NB4 (cell line): ENCODE measurements at regions not wholly inside any gene's neighbourhood (a gene's known extent, or its start where the extent isn't known, plus 50 kb on each side); places are given as distances from the start of the nearest gene placed in this dataset.

Source experiments
- DNase-seq: peaks from one replicate; pipeline ENCODE4 v3.0.0; 2010; ENCODE audit warnings: low read depth
- H3K4me3 ChIP-seq: one replicate; pipeline ENCODE4 v1.5.1; 2011; ENCODE audit warnings: mild to moderate bottlenecking, low read depth, low read length, moderate library complexity
- MYC ChIP-seq: IDR thresholded peaks from 2 replicates; pipeline ENCODE4 v1.6.1; 2011; ENCODE audit warnings: low read depth, low read length
- POLR2A ChIP-seq: IDR thresholded peaks from 2 replicates; pipeline ENCODE4 v1.6.1; 2011; ENCODE audit warnings: mild to moderate bottlenecking; ENCODE audit not compliant: insufficient read length; ENCODE audit errors: extremely low read depth
- TF ChIP-seq, protein P1 (sequence below): IDR thresholded peaks from 2 replicates; pipeline ENCODE4 v1.6.1; 2011; ENCODE audit warnings: low read depth, low read length
- TF ChIP-seq, protein P2 (sequence below): IDR thresholded peaks from one replicate; pipeline ENCODE4 v1.5.1; 2012; ENCODE audit warnings: low read depth, low read length

DNA sequence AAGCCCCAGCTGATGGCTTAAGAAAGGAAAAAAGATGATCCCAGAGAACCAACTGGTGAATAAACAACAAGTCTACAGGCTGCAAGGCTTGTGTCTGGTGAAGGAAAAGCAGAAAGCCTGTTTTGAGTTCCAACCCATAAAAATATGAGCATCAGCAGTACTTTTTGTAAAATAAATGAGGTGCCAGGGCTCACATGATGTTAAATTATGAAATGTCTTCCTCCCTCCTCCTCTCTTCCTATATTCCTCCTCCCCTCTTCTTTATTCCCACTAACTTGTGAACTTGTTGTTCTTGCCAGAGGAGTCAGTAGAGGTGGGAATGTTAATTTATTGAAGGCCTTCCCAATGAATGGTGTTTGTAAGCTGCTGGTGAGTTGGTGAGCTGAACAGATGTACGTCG, 212.2 kb upstream of the CDH11 start:
- no peak for DNase-seq
- TF ChIP-seq MYC, result no peak
- TF ChIP-seq, protein P1, sequence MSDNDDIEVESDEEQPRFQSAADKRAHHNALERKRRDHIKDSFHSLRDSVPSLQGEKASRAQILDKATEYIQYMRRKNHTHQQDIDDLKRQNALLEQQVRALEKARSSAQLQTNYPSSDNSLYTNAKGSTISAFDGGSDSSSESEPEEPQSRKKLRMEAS, result no peak
- TF ChIP-seq POLR2A, result no peak
- TF ChIP-seq, protein P2, sequence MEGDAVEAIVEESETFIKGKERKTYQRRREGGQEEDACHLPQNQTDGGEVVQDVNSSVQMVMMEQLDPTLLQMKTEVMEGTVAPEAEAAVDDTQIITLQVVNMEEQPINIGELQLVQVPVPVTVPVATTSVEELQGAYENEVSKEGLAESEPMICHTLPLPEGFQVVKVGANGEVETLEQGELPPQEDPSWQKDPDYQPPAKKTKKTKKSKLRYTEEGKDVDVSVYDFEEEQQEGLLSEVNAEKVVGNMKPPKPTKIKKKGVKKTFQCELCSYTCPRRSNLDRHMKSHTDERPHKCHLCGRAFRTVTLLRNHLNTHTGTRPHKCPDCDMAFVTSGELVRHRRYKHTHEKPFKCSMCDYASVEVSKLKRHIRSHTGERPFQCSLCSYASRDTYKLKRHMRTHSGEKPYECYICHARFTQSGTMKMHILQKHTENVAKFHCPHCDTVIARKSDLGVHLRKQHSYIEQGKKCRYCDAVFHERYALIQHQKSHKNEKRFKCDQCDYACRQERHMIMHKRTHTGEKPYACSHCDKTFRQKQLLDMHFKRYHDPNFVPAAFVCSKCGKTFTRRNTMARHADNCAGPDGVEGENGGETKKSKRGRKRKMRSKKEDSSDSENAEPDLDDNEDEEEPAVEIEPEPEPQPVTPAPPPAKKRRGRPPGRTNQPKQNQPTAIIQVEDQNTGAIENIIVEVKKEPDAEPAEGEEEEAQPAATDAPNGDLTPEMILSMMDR, result no peak
- H3K4me3 ChIP-seq, result no peak overlapping the region

DNA sequence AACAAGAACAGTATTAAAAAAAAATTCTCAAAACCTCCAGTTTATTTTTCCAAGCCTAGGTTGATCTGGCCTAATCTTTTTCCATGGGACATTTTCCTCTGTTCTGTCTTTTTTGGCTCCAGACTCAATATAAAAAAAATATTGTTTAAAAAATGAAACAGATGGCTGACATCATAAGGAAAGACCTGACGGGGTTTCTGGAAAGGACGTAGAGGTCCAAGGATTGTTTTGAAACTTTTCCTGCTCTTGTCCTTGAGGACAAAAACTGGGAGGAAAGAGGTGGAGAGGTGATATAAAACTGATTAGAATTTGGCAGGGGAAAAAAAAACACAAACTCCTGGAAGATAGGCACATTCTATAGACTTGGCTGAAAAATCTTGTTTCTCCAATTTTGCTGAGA, 211.4 kb upstream of the CDH11 start:
- TF ChIP-seq, protein P1, result no peak
- TF ChIP-seq POLR2A, result no peak
- TF ChIP-seq, protein P2, result no peak
- no peak for TF ChIP-seq MYC
- DNase-seq, result no peak
- H3K4me3 ChIP-seq, result no peak overlapping the region

DNA sequence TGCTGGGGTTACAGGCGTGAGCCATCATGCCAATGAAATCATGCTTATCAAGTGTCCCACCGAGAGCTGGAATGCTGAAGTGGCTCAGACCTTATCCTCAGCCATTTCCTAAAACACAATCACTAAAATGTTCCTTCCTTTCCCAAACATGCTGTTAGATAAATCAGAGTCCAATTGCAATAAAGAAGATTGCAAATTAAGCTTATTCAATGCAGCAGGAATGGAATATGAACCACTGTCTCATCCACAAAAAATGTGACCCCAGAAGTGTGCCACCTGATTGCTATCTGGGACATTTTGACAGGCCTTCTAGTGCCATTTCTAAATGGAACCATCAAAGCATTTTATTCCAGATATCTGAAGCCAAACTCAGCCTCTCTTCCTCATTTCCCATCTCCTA, 205.5 kb upstream of the CDH11 start:
- no peak for TF ChIP-seq POLR2A
- TF ChIP-seq, protein P2, result no peak
- no peak for TF ChIP-seq MYC
- TF ChIP-seq, protein P1, result no peak
- DNase-seq, result no peak
- no peak overlapping the region for H3K4me3 ChIP-seq

DNA sequence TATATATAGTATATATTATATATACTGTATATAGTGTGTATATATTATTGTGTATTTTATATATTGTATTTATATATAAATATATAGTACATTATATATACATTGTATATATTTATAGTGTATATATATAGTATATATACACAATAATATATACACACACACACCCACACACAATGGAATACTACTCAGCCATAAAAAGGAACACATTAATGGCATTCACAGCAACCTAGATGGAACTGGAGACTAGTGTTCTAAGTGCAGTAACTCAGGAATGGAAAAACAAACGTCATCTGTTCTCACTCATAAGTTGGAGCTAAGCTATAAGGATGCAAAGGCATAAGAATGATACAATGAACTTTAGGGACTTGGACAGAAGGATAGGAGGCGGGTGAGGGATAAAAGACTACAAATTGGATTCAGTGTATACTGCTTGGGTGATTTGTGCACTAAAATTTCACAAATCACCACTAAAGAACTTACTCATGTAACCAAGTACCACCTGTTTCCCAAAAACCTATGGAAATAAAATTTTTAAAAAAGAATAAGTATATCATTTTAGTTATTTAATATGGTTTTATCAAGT, 201.9 kb upstream of the CDH11 start:
- peak; percentile 4 for DNase-seq
- TF ChIP-seq, protein P2, result no peak
- no peak for TF ChIP-seq POLR2A
- TF ChIP-seq, protein P1, result no peak
- no peak for TF ChIP-seq MYC

DNA sequence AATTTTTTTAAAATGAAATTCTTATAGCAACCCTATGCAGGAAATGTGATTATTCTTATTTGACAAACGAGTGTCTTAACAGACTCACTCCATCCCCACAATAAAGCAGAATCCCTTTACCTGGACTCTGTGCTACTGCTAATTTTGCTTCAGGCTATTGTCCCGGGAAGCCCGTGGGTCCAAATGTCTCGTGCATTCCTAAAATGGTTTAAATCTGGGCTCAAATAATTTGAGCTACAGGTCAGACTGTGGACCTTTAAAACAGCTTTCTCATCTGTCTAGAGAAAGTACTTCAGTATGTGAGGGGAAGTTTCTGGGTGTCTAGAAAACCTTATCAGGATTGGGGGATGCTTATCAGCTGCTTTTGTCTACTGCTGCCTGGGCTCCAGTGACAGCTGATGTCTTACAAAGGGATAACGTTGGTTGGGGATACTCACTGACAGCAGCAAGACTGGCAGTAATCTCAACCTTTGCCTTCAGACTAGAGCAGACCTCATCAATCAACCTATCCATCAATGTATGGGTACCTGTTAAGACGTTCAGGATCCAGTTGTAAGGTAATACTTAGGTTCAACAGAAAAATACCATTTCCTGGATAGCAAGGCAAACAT, 197.9 kb upstream of the CDH11 start:
- no peak for DNase-seq
- no peak overlapping the region for H3K4me3 ChIP-seq
- TF ChIP-seq, protein P2, result no peak
- TF ChIP-seq POLR2A, result no peak
- no peak for TF ChIP-seq MYC
- TF ChIP-seq, protein P1, result no peak

More for the DNA sequence above, 201.9 kb upstream of the CDH11 start:
- no peak overlapping the region for H3K4me3 ChIP-seq
